ENCODE measurements at regions not wholly inside any gene's neighbourhood (a gene's known extent, or its start where the extent isn't known, plus 50 kb on each side); places are given as distances from the start of the nearest gene placed in this dataset.

- H3K27ac ChIP-seq = no peak overlapping the region
- WGBS, 2 experiments (ENCODE audit: low coverage in 1 of 2, low lambda C conversion rate in 2 of 2, missing lambda C conversion rate in 2 of 2) = 69 to 73% methylated on average over 16 of the region's 16 CpGs
- no peak for TF ChIP-seq EZH2 (IDR thresholded peaks at IDR 0.05; ENCODE audit: insufficient read depth, poor library complexity, severe bottlenecking)
- no peak for TF ChIP-seq EZH2phosphoT487 (IDR thresholded peaks at IDR 0.05; ENCODE audit: insufficient read depth, low read depth)
Observed at GRCh38 chr6:170008294-170008785, 256.9 kb downstream of the ERMARD start.

GRCh38 chr6:170007468-170008293 is 256.3 kb downstream of the ERMARD start:
- no peaks in the 10 kb centered on the region for H3K9me2 ChIP-seq (ENCODE audit: insufficient read depth)
- no peaks in the 10 kb centered on the region for H3K4me1 ChIP-seq (ENCODE audit: insufficient read depth)
- no peak overlapping the region for H3K4me3 ChIP-seq
- 71 to 77% methylated on average over 17 of the region's 17 CpGs for WGBS, 2 experiments (ENCODE audit: low coverage in 1 of 2, low lambda C conversion rate in 2 of 2, missing lambda C conversion rate in 2 of 2)
- no peak overlapping the region for H3K27ac ChIP-seq
- no peaks in the 10 kb centered on the region for H3K36me3 ChIP-seq (ENCODE audit: low read depth)
- no peak for TF ChIP-seq EZH2phosphoT487 (IDR thresholded peaks at IDR 0.05; ENCODE audit: insufficient read depth, low read depth)
- no peak for TF ChIP-seq EZH2 (IDR thresholded peaks at IDR 0.05; ENCODE audit: insufficient read depth, poor library complexity, severe bottlenecking)
- no peaks in the 10 kb centered on the region for H3K9me3 ChIP-seq (ENCODE audit: low read depth)
- no peaks in the 10 kb centered on the region for H4K20me1 ChIP-seq (ENCODE audit: insufficient read depth)
- no peaks in the 10 kb centered on the region; the same call in 1 of the 2 replicates for H3K27me3 ChIP-seq (replicated peaks; ENCODE audit: insufficient read depth)
- in situ Hi-C loops (cut with MboI) = no loop called here
- H3K79me2 ChIP-seq (ENCODE audit: insufficient read depth) = no peaks in the 10 kb centered on the region
- no peak for DNase-seq
- no peak overlapping the region for H2AFZ ChIP-seq
- no peak overlapping the region for H3K4me2 ChIP-seq (ENCODE audit: unreplicated experiment)
- no peak overlapping the region for H3K9ac ChIP-seq
- H3F3A ChIP-seq (ENCODE audit: insufficient read depth) = no peaks in the 10 kb centered on the region

More at GRCh38 chr6:170008294-170008785, 256.9 kb downstream of the ERMARD start:
- Histone ChIP-seq H3K4me1 (ENCODE audit: insufficient read depth) (no peaks in the 10 kb centered on the region), H3K9me2 (ENCODE audit: insufficient read depth) (no peaks in the 10 kb centered on the region), H3K9me3 (ENCODE audit: low read depth) (no peaks in the 10 kb centered on the region), H3K36me3 (ENCODE audit: low read depth) (no peaks in the 10 kb centered on the region), H4K20me1 (ENCODE audit: insufficient read depth) (no peaks in the 10 kb centered on the region), H3K4me2 (ENCODE audit: unreplicated experiment) (no peak overlapping the region), H3K27me3 (replicated peaks; ENCODE audit: insufficient read depth) (no peaks in the 10 kb centered on the region; the same call in 1 of the 2 replicates), H2AFZ (no peak overlapping the region), H3F3A (ENCODE audit: insufficient read depth) (no peaks in the 10 kb centered on the region), H3K9ac (no peak overlapping the region), H3K79me2 (ENCODE audit: insufficient read depth) (no peaks in the 10 kb centered on the region), H3K4me3 (no peak overlapping the region)
- no peak for DNase-seq
- in situ Hi-C loops (cut with MboI) = no loop called here

- no peak overlapping the region for H3K27ac ChIP-seq
- no peaks in the 10 kb centered on the region for H3F3A ChIP-seq (ENCODE audit: insufficient read depth)
- H3K4me2 ChIP-seq (ENCODE audit: unreplicated experiment) = no peak overlapping the region
- H3K4me3 ChIP-seq = no peak overlapping the region
- H3K4me1 ChIP-seq (ENCODE audit: insufficient read depth) = no peaks in the 10 kb centered on the region
- H4K20me1 ChIP-seq (ENCODE audit: insufficient read depth) = no peaks in the 10 kb centered on the region
- H3K79me2 ChIP-seq (ENCODE audit: insufficient read depth) = no peaks in the 10 kb centered on the region
- 68 to 73% methylated on average over 19 of the region's 19 CpGs for WGBS, 2 experiments (ENCODE audit: low coverage in 1 of 2, low lambda C conversion rate in 2 of 2, missing lambda C conversion rate in 2 of 2)
- H2AFZ ChIP-seq = no peak overlapping the region
- H3K36me3 ChIP-seq (ENCODE audit: low read depth) = no peaks in the 10 kb centered on the region
- H3K9ac ChIP-seq = no peak overlapping the region
- no peaks in the 10 kb centered on the region for H3K9me3 ChIP-seq (ENCODE audit: low read depth)
- no peaks in the 10 kb centered on the region for H3K9me2 ChIP-seq (ENCODE audit: insufficient read depth)
- in situ Hi-C loops (cut with MboI) = no loop called here
- TF ChIP-seq EZH2 (IDR thresholded peaks at IDR 0.05; ENCODE audit: insufficient read depth, poor library complexity, severe bottlenecking) (no peak), EZH2phosphoT487 (IDR thresholded peaks at IDR 0.05; ENCODE audit: insufficient read depth, low read depth) (no peak)
- no peaks in the 10 kb centered on the region; the same call in 1 of the 2 replicates for H3K27me3 ChIP-seq (replicated peaks; ENCODE audit: insufficient read depth)
- no peak for DNase-seq
Observed at GRCh38 chr6:170006900-170007467, 255.6 kb downstream of the ERMARD start.

GRCh38 chr6:170006071-170006899 is 254.9 kb downstream of the ERMARD start:
- no peaks in the 10 kb centered on the region for H3K36me3 ChIP-seq (ENCODE audit: low read depth)
- H3K9me2 ChIP-seq (ENCODE audit: insufficient read depth) = no peaks in the 10 kb centered on the region
- H4K20me1 ChIP-seq (ENCODE audit: insufficient read depth) = no peaks in the 10 kb centered on the region
- H3F3A ChIP-seq (ENCODE audit: insufficient read depth) = no peaks in the 10 kb centered on the region
- DNase-seq = no peak
- no peak overlapping the region for H3K9ac ChIP-seq
- H3K9me3 ChIP-seq (ENCODE audit: low read depth) = no peaks in the 10 kb centered on the region
- H3K4me1 ChIP-seq (ENCODE audit: insufficient read depth) = no peaks in the 10 kb centered on the region
- in situ Hi-C loops (cut with MboI) = no loop called here
- no peak overlapping the region for H3K4me2 ChIP-seq (ENCODE audit: unreplicated experiment)
- 54 to 58% methylated on average over 7 of the region's 7 CpGs for WGBS, 2 experiments (ENCODE audit: low coverage in 1 of 2, low lambda C conversion rate in 2 of 2, missing lambda C conversion rate in 2 of 2)
- no peak overlapping the region for H3K4me3 ChIP-seq
- H2AFZ ChIP-seq = no peak overlapping the region
- no peak overlapping the region for H3K27ac ChIP-seq
- H3K27me3 ChIP-seq (replicated peaks; ENCODE audit: insufficient read depth) = no peaks in the 10 kb centered on the region; the same call in 1 of the 2 replicates
- no peak for TF ChIP-seq EZH2phosphoT487 (IDR thresholded peaks at IDR 0.05; ENCODE audit: insufficient read depth, low read depth)
- no peak for TF ChIP-seq EZH2 (IDR thresholded peaks at IDR 0.05; ENCODE audit: insufficient read depth, poor library complexity, severe bottlenecking)
- H3K79me2 ChIP-seq (ENCODE audit: insufficient read depth) = no peaks in the 10 kb centered on the region
